Gastroesophageal sphincter (tissue), 4 donors: ENCODE measurements at regions not wholly inside any gene's neighbourhood (a gene's known extent, or its start where the extent isn't known, plus 50 kb on each side); places are given as distances from the start of the nearest gene placed in this dataset.

Source experiments
- ATAC-seq: fragments of 150-250 bp; one replicate; pipeline ENCODE4 v1.9.1; 2016; ENCODE audit warnings: mild to moderate bottlenecking, moderate library complexity
- H3K27ac ChIP-seq, 4 donors: fragments of 200-600 bp; sonication (generic) in 3 of 4; 1 replicate in 3 of 4; 2 replicates in 1 of 4; pipeline ENCODE4 v1.5.1; 2016 to 2019
- H3K27me3 ChIP-seq: fragments of 200-600 bp; sonication (generic); one replicate; pipeline ENCODE4 v1.5.1; 2019
- H3K36me3 ChIP-seq, 2 donors: fragments of 200-600 bp; sonication (generic); one replicate each; pipeline ENCODE4 v1.5.1; 2019; ENCODE audit warnings: control low read depth in 1 of 2
- H3K4me1 ChIP-seq, 3 donors: fragments of 200-600 bp; sonication (generic); 1 replicate in 2 of 3; 2 replicates in 1 of 3; pipeline ENCODE4 v1.5.1; 2016 to 2019; ENCODE audit warnings: control low read depth in 2 of 3
- H3K4me3 ChIP-seq, 2 donors: fragments of 200-600 bp; sonication (generic); one replicate each; pipeline ENCODE4 v1.5.1; 2019; ENCODE audit warnings: mild to moderate bottlenecking in 1 of 2, moderate library complexity in 1 of 2
- H3K9me3 ChIP-seq, 3 donors: fragments of 200-600 bp; sonication (generic); one replicate each; pipeline ENCODE4 v1.5.1; 2017 to 2019; ENCODE audit warnings: control low read depth in 2 of 3
- EP300 ChIP-seq: sonication (generic); formaldehyde crosslinking; IDR thresholded peaks from one replicate; pipeline ENCODE4 v1.6.1; 2017; ENCODE audit warnings: antibody characterized with exemption, mild to moderate bottlenecking
- POLR2A ChIP-seq, 2 donors: fragments of 450-650 bp; IDR thresholded peaks; one replicate each; pipeline ENCODE4 v1.6.1; 2017; ENCODE audit warnings: antibody characterized with exemption in 2 of 2, mild to moderate bottlenecking in 2 of 2, moderate library complexity in 1 of 2
- POLR2AphosphoS5 ChIP-seq: sonication (generic); formaldehyde crosslinking; IDR thresholded peaks from one replicate; pipeline ENCODE4 v1.6.1; 2017; ENCODE audit warnings: antibody characterized with exemption
- WGBS, 2 donors: methylation state at CpG; one replicate each; pipeline ENCODE4 v1.1.5; 2018; ENCODE audit warnings: low coverage in 1 of 2; 5-methylcytosine and 5-hydroxymethylcytosine counted together
- TF ChIP-seq, protein P1 (sequence below), 4 experiments: fragments of 200-600 bp in 2 of 4; fragments of 450-650 bp in 2 of 4; sonication (generic) in 1 of 4; IDR thresholded peaks; one replicate each; pipeline ENCODE4 v1.5.1; 2017 to 2019; ENCODE audit warnings: antibody characterized with exemption in 4 of 4, mild to moderate bottlenecking in 2 of 4, moderate library complexity in 2 of 4

- H3K9me3 ChIP-seq, result peaks cover 0 to 100% (median 0%) of the 10 kb centered on the region in 3 donors
- TF ChIP-seq EP300, result no peak
- TF ChIP-seq POLR2A (IDR thresholded peaks at IDR 0.05), result no peak
- no peak for TF ChIP-seq POLR2AphosphoS5
- TF ChIP-seq, protein P1, sequence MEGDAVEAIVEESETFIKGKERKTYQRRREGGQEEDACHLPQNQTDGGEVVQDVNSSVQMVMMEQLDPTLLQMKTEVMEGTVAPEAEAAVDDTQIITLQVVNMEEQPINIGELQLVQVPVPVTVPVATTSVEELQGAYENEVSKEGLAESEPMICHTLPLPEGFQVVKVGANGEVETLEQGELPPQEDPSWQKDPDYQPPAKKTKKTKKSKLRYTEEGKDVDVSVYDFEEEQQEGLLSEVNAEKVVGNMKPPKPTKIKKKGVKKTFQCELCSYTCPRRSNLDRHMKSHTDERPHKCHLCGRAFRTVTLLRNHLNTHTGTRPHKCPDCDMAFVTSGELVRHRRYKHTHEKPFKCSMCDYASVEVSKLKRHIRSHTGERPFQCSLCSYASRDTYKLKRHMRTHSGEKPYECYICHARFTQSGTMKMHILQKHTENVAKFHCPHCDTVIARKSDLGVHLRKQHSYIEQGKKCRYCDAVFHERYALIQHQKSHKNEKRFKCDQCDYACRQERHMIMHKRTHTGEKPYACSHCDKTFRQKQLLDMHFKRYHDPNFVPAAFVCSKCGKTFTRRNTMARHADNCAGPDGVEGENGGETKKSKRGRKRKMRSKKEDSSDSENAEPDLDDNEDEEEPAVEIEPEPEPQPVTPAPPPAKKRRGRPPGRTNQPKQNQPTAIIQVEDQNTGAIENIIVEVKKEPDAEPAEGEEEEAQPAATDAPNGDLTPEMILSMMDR (IDR thresholded peaks at IDR 0.05), result no peak
- 39 to 53% methylated on average over 4 to 19 of the region's 28 CpGs for WGBS, 2 donors
- H3K27ac ChIP-seq, result no peak overlapping the region
- no peak overlapping the region for H3K4me3 ChIP-seq
- no peak for ATAC-seq
- H3K36me3 ChIP-seq, result no peaks in the 10 kb centered on the region
- no peaks in the 10 kb centered on the region for H3K4me1 ChIP-seq
- H3K27me3 ChIP-seq, result peaks cover 13% of the 10 kb centered on the region
These were observed 379.4 kb downstream of the ALG10 start for GRCh38 chr12:34401659-34402227.

- Histone ChIP-seq H3K27ac (no peak overlapping the region), H3K4me3 (no peak overlapping the region), H3K9me3 (peaks cover 0 to 100% (median 0%) of the 10 kb centered on the region in 3 donors), H3K27me3 (peaks cover 10% of the 10 kb centered on the region), H3K36me3 (no peaks in the 10 kb centered on the region), H3K4me1 (no peaks in the 10 kb centered on the region)
- no peak for ATAC-seq
- 69 to 70% methylated on average over 17 to 18 of the region's 30 CpGs for WGBS, 2 donors
- no peak for TF ChIP-seq POLR2AphosphoS5
- TF ChIP-seq, protein P1 (IDR thresholded peaks at IDR 0.05), result no peak
- no peak for TF ChIP-seq POLR2A (IDR thresholded peaks at IDR 0.05)
- TF ChIP-seq EP300, result no peak
These were observed 380.1 kb downstream of the ALG10 start for GRCh38 chr12:34402228-34402898.

GRCh38 chr12:34402899-34403705, 380.8 kb downstream of the ALG10 start:
- Histone ChIP-seq H3K27me3 (peaks cover 10% of the 10 kb centered on the region), H3K36me3 (no peaks in the 10 kb centered on the region), H3K9me3 (peaks cover 0 to 100% (median 0%) of the 10 kb centered on the region in 3 donors), H3K4me3 (no peak overlapping the region), H3K27ac (no peak overlapping the region), H3K4me1 (no peaks in the 10 kb centered on the region)
- no peak for ATAC-seq
- WGBS, 2 donors, result 79 to 81% methylated on average over 4 to 14 of the region's 33 CpGs
- TF ChIP-seq POLR2AphosphoS5 (no peak), POLR2A (IDR thresholded peaks at IDR 0.05) (no peak), EP300 (no peak)
- TF ChIP-seq, protein P1 (IDR thresholded peaks at IDR 0.05), result no peak

GRCh38 chr12:34403706-34404376, 381.5 kb downstream of the ALG10 start:
- Histone ChIP-seq H3K4me1 (no peaks in the 10 kb centered on the region), H3K9me3 (peaks cover 0 to 100% (median 0%) of the 10 kb centered on the region in 3 donors), H3K4me3 (no peak overlapping the region), H3K36me3 (no peaks in the 10 kb centered on the region), H3K27ac (no peak overlapping the region), H3K27me3 (peaks cover 10% of the 10 kb centered on the region)
- 40 to 41% methylated on average over 1 to 4 of the region's 19 CpGs for WGBS, 2 donors
- no peak for ATAC-seq
- TF ChIP-seq, protein P1 (IDR thresholded peaks at IDR 0.05), result no peak
- TF ChIP-seq EP300, result no peak
